ENCODE measurements at regions not wholly inside any gene's neighbourhood (a gene's known extent, or its start where the extent isn't known, plus 50 kb on each side); places are given as distances from the start of the nearest gene placed in this dataset.

DNA sequence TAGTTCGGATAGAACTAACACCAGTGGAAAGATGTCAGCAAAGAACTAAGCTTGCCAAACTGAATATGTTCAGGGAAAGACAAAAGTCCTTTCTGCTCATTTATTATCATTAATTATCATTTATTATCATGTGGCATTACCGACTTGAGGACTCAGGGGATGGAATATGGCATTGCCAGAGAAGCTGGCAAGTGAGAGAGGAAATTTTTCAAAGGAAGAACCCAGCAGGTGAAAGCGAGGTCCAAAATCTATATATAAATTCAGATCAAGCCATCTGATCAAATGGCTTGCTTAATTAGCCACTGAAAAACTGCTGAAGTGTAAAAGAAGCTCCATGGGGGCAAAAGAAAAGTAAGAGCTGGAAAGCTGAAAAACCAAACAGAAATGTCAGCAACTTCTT is 1049.6 kb upstream of the SEMA6A start:
- TF ChIP-seq, protein P1, sequence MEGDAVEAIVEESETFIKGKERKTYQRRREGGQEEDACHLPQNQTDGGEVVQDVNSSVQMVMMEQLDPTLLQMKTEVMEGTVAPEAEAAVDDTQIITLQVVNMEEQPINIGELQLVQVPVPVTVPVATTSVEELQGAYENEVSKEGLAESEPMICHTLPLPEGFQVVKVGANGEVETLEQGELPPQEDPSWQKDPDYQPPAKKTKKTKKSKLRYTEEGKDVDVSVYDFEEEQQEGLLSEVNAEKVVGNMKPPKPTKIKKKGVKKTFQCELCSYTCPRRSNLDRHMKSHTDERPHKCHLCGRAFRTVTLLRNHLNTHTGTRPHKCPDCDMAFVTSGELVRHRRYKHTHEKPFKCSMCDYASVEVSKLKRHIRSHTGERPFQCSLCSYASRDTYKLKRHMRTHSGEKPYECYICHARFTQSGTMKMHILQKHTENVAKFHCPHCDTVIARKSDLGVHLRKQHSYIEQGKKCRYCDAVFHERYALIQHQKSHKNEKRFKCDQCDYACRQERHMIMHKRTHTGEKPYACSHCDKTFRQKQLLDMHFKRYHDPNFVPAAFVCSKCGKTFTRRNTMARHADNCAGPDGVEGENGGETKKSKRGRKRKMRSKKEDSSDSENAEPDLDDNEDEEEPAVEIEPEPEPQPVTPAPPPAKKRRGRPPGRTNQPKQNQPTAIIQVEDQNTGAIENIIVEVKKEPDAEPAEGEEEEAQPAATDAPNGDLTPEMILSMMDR (conservative IDR thresholded peaks at IDR 0.05; ENCODE audit: low read depth in 2 of 2), result no peak
- TF ChIP-seq, protein P2, sequence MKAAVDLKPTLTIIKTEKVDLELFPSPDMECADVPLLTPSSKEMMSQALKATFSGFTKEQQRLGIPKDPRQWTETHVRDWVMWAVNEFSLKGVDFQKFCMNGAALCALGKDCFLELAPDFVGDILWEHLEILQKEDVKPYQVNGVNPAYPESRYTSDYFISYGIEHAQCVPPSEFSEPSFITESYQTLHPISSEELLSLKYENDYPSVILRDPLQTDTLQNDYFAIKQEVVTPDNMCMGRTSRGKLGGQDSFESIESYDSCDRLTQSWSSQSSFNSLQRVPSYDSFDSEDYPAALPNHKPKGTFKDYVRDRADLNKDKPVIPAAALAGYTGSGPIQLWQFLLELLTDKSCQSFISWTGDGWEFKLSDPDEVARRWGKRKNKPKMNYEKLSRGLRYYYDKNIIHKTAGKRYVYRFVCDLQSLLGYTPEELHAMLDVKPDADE (IDR thresholded peaks at IDR 0.05), result no peak
- TF ChIP-seq EZH2phosphoT487 (IDR thresholded peaks at IDR 0.05; ENCODE audit: unreplicated experiment), result no peak
- TF ChIP-seq EZH2 (IDR thresholded peaks at IDR 0.05; ENCODE audit: low read depth, unreplicated experiment), result no peak
- no peak for TF ChIP-seq ZNF331 (CRISPR knock-in tag; IDR thresholded peaks at IDR 0.05; ENCODE audit: low read depth)
- TF ChIP-seq POLR2AphosphoS5 (IDR thresholded peaks at IDR 0.05; ENCODE audit: low read depth), result no peak

Measured in GM23338 (cell line).